ENCODE measurements at regions not wholly inside any gene's neighbourhood (a gene's known extent, or its start where the extent isn't known, plus 50 kb on each side); places are given as distances from the start of the nearest gene placed in this dataset.

DNA sequence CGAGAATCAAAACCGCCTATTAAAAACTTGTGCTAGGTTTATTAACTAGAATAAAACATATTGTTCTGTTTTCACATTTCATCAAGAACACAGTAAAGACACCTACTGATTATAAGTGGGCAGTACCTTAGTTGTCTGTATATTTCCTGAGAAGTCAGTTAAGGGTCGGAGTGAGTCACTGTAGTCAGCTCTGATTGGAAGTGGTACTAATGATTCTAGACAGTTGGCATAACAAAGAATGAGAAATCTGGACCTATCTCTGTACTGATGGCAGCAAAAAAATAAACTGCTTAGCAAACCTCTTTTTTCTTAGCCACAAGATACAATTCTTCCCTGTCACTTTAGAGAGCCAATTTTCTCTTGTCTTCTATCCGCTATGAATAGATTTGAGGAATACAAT, 387.3 kb upstream of the ADGRB3 start:
- DNase-seq (no peak), ATAC-seq (no peak)
- Histone ChIP-seq H3K9me3 (ENCODE audit: low read length) (no peaks in the 10 kb centered on the region), H3K4me3 (ENCODE audit: low read length) (no peak overlapping the region), H3K4me2 (ENCODE audit: low read length) (no peak overlapping the region), H3F3A (ENCODE audit: low read length, unreplicated experiment) (no peaks in the 10 kb centered on the region), H3K9me2 (replicated peaks; ENCODE audit: low read length) (no peaks in the 10 kb centered on the region), H3K9ac (ENCODE audit: low read length) (no peak overlapping the region), H3K36me3 (ENCODE audit: low read depth, low read length) (no peaks in the 10 kb centered on the region), H2AFZ (ENCODE audit: low read length) (no peak overlapping the region), H3K4me1 (ENCODE audit: insufficient read depth, low read length) (no peaks in the 10 kb centered on the region), H3K27ac (ENCODE audit: low read length) (no peak overlapping the region), H4K20me1 (ENCODE audit: low read length) (no peaks in the 10 kb centered on the region), H3K27me3 (ENCODE audit: low read length) (no peaks in the 10 kb centered on the region), H3K79me2 (ENCODE audit: low read length) (no peaks in the 10 kb centered on the region)
- no TSS peak for BruUV-seq (replicated peaks)
- intact Hi-C loops (cut with micrococcal nuclease): no loop called here
- ChIA-PET CTCF (no interaction called here), POLR2A (ENCODE audit: unreplicated experiment) (no interaction called here)
- TF ChIP-seq EZH2 (IDR thresholded peaks at IDR 0.05; ENCODE audit: low read length, unreplicated experiment) (no peak), CTCF (conservative IDR thresholded peaks at IDR 0.05; ENCODE audit: low read depth, low read length) (no peak), EZH2phosphoT487 (IDR thresholded peaks at IDR 0.05; ENCODE audit: borderline replicate concordance, low read length) (no peak)

DNA sequence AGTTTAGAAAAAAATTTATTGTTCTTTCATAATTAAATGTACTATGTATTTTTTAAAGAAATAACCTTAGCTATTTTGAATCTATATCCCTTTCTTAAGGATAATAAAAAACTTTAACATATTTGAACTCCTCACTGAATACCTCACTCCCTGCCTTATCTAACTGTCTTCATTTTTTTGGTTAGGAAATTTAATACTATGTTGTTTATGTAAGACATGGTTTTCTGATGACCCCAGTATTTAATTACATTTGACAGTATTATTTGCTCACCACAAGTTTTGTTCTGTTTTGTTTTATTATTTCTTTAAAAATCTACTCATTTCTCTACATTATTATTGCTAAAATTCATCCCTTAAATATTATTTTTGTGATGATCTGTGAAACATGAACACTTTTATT, 394.4 kb upstream of the ADGRB3 start:
- intact Hi-C loops (cut with micrococcal nuclease): no loop called here
- Histone ChIP-seq H3K4me2 (ENCODE audit: low read length) (no peak overlapping the region), H3K9me2 (replicated peaks; ENCODE audit: low read length) (no peaks in the 10 kb centered on the region), H3K27ac (ENCODE audit: low read length) (no peak overlapping the region), H3K79me2 (ENCODE audit: low read length) (no peaks in the 10 kb centered on the region), H2AFZ (ENCODE audit: low read length) (no peak overlapping the region), H3K4me3 (ENCODE audit: low read length) (no peak overlapping the region), H3K27me3 (ENCODE audit: low read length) (no peaks in the 10 kb centered on the region), H3K9ac (ENCODE audit: low read length) (no peak overlapping the region), H3K4me1 (ENCODE audit: insufficient read depth, low read length) (peaks cover 7% of the 10 kb centered on the region; the same call in 1 of the 2 replicates), H3K9me3 (ENCODE audit: low read length) (no peaks in the 10 kb centered on the region), H3F3A (ENCODE audit: low read length, unreplicated experiment) (no peaks in the 10 kb centered on the region), H4K20me1 (ENCODE audit: low read length) (no peaks in the 10 kb centered on the region), H3K36me3 (ENCODE audit: low read depth, low read length) (no peaks in the 10 kb centered on the region)
- no peak for DNase-seq
- ATAC-seq: no peak
- ChIA-PET CTCF (no interaction called here), POLR2A (ENCODE audit: unreplicated experiment) (no interaction called here)
- BruUV-seq (replicated peaks): no TSS peak
- TF ChIP-seq EZH2phosphoT487 (IDR thresholded peaks at IDR 0.05; ENCODE audit: borderline replicate concordance, low read length) (no peak), CTCF (conservative IDR thresholded peaks at IDR 0.05; ENCODE audit: low read depth, low read length) (no peak), EZH2 (IDR thresholded peaks at IDR 0.05; ENCODE audit: low read length, unreplicated experiment) (no peak)

DNA sequence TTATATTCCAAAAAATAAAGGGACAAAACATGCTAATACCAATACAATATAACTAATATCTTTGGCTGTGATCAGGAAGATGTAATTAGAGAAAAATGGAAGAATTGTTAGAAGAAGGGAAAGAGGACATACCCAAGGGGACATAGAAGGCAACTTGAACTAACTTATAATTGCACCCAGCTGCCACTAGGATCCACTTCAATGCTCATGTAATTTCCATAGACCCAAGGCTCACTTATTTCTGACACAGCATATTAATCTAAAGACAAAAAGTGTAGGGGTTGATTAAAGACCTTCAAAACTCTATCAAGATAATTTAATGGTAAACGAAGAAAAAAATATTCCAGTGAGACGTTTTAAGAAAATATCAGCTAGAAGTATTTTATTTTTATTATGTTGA, 396.0 kb upstream of the ADGRB3 start:
- no peaks in the 10 kb centered on the region for H3F3A ChIP-seq (ENCODE audit: low read length, unreplicated experiment)
- TF ChIP-seq EZH2phosphoT487 (IDR thresholded peaks at IDR 0.05; ENCODE audit: borderline replicate concordance, low read length): no peak
- no peak for TF ChIP-seq CTCF (conservative IDR thresholded peaks at IDR 0.05; ENCODE audit: low read depth, low read length)
- no peak for TF ChIP-seq EZH2 (IDR thresholded peaks at IDR 0.05; ENCODE audit: low read length, unreplicated experiment)
- no peak overlapping the region for H3K4me3 ChIP-seq (ENCODE audit: low read length)
- no peaks in the 10 kb centered on the region for H3K79me2 ChIP-seq (ENCODE audit: low read length)
- no peak overlapping the region for H3K4me2 ChIP-seq (ENCODE audit: low read length)
- POLR2A ChIA-PET (ENCODE audit: unreplicated experiment): no interaction called here
- H3K27ac ChIP-seq (ENCODE audit: low read length): no peak overlapping the region
- H3K27me3 ChIP-seq (ENCODE audit: low read length): no peaks in the 10 kb centered on the region
- no peaks in the 10 kb centered on the region for H3K9me3 ChIP-seq (ENCODE audit: low read length)
- H4K20me1 ChIP-seq (ENCODE audit: low read length): no peaks in the 10 kb centered on the region
- intact Hi-C loops (cut with micrococcal nuclease): no loop called here
- peaks cover 14% of the 10 kb centered on the region; the same call in 1 of the 2 replicates for H3K4me1 ChIP-seq (ENCODE audit: insufficient read depth, low read length)
- H3K9ac ChIP-seq (ENCODE audit: low read length): no peak overlapping the region
- no peaks in the 10 kb centered on the region for H3K9me2 ChIP-seq (replicated peaks; ENCODE audit: low read length)
- no TSS peak for BruUV-seq (replicated peaks)
- CTCF ChIA-PET: no interaction called here
- no peaks in the 10 kb centered on the region for H3K36me3 ChIP-seq (ENCODE audit: low read depth, low read length)
- DNase-seq: no peak
- no peak overlapping the region for H2AFZ ChIP-seq (ENCODE audit: low read length)
- no peak for ATAC-seq
